Naive thymus-derived CD8-positive, alpha-beta T cell (primary cell): ENCODE measurements at regions not wholly inside any gene's neighbourhood (a gene's known extent, or its start where the extent isn't known, plus 50 kb on each side); places are given as distances from the start of the nearest gene placed in this dataset.
"Not testable (repeated sequence)": the region's sequence is repeated elsewhere in the genome, so short reads cannot be mapped to it uniquely, and the experiment has no call there.

Source experiments
- ATAC-seq, 2 donors: fragments of 150-1000 bp; cut with Tn5 transposase in 1 of 2; sonication (Bioruptor Pico), chemical (Tn5 transposase) in 1 of 2; 1 replicate in 1 of 2; 2 replicates in 1 of 2; pipeline ENCODE4 v1.10.0; 2021; ENCODE audit warnings: mild to moderate bottlenecking in 2 of 2, moderate library complexity in 2 of 2
- POLR2A ChIA-PET: fragments of 350-600 bp; sonication (Branson Sonifier 250); formaldehyde crosslinking; loops from one replicate; lab custom pipeline; 2021; ENCODE audit warnings: antibody characterized with exemption; lab: Charles Lee
- DNase-seq, 10 donors: peaks; one replicate each; pipeline versions ENCODE4 v3.0.0 to v3.0.0-alpha.2; 2020 to 2022
- H3K27ac Mint-ChIP-seq, 10 donors: one replicate each; pipeline ENCODE4 v1.8.0; 2020 to 2022; ENCODE audit warnings: mild to moderate bottlenecking in 10 of 10, mixed read lengths in 10 of 10, moderate library complexity in 4 of 10, inconsistent platforms in 1 of 10
- H3K27me3 Mint-ChIP-seq, 5 donors: one replicate each; pipeline ENCODE4 v1.8.0; 2021 to 2022; ENCODE audit warnings: mixed read lengths in 5 of 5
- H3K36me3 Mint-ChIP-seq, 3 donors: one replicate each; pipeline ENCODE4 v1.8.0; 2020 to 2022; ENCODE audit warnings: mixed read lengths in 3 of 3, mild to moderate bottlenecking in 2 of 3, inconsistent platforms in 1 of 3
- H3K4me1 Mint-ChIP-seq, 4 donors: one replicate each; pipeline ENCODE4 v1.8.0; 2021 to 2022; ENCODE audit warnings: mixed read lengths in 4 of 4
- H3K4me3 Mint-ChIP-seq, 10 donors: one replicate each; pipeline ENCODE4 v1.8.0; 2020 to 2022; ENCODE audit warnings: mild to moderate bottlenecking in 10 of 10, mixed read lengths in 10 of 10, moderate library complexity in 6 of 10, inconsistent platforms in 1 of 10
- H3K9me3 Mint-ChIP-seq, 9 donors: one replicate each; pipeline ENCODE4 v1.8.0; 2020 to 2022; ENCODE audit warnings: mixed read lengths in 9 of 9, mild to moderate bottlenecking in 3 of 9, inconsistent platforms in 1 of 9, moderate library complexity in 1 of 9

GRCh38 chr1:148432318-148432717 lies 50.8 kb downstream of the PPIAL4G start:
- H3K9me3 Mint-ChIP-seq, H3K27me3 Mint-ChIP-seq, H3K4me3 Mint-ChIP-seq, ATAC-seq, DNase-seq: not testable (repeated sequence)
- POLR2A ChIA-PET: interaction anchor here (1.5 kb wide), 1 partner anchor 59 kb away, joined by 10 read pairs; no protein-coding TSS in a partner anchor
- H3K4me1 Mint-ChIP-seq: peaks cover 18 to 79% (median 75%) of the 10 kb centered on the region in 4 donors
- H3K27ac Mint-ChIP-seq: peak overlapping the region in 9 of 10 donors; percentile 32 to 87 (median 79)
- peaks cover 6 to 85% (median 41%) of the 10 kb centered on the region in 3 donors for H3K36me3 Mint-ChIP-seq

- H3K36me3 Mint-ChIP-seq: peaks cover 6 to 92% (median 51%) of the 10 kb centered on the region in 3 donors
- ATAC-seq, DNase-seq, H3K9me3 Mint-ChIP-seq, H3K4me3 Mint-ChIP-seq, H3K27me3 Mint-ChIP-seq: not testable (repeated sequence)
- H3K27ac Mint-ChIP-seq: peak overlapping the region; percentile 58 to 91 (median 78)
- POLR2A ChIA-PET: interaction anchor here (0.7 to 1.2 kb wide), 3 partner anchors 27 to 56 kb away, joined by 3 to 6 read pairs (median 4); no protein-coding TSS in a partner anchor
- H3K4me1 Mint-ChIP-seq: peaks cover 30 to 82% (median 78%) of the 10 kb centered on the region in 4 donors
Observed at GRCh38 chr1:148429856-148430255, 53.2 kb downstream of the PPIAL4G start.

- ATAC-seq: not testable (repeated sequence)
Observed at GRCh38 chr1:148426940-148427611, 56.0 kb downstream of the PPIAL4G start.

GRCh38 chr1:148426385-148426784 lies 56.7 kb downstream of the PPIAL4G start:
- DNase-seq, H3K9me3 Mint-ChIP-seq, H3K27me3 Mint-ChIP-seq, ATAC-seq, H3K4me3 Mint-ChIP-seq: not testable (repeated sequence)
- Mint-ChIP-seq H3K36me3 (peaks cover 0 to 77% (median 35%) of the 10 kb centered on the region in 3 donors), H3K27ac (peak overlapping the region; percentile 5 to 92 (median 70)), H3K4me1 (peaks cover 32 to 78% (median 76%) of the 10 kb centered on the region in 4 donors)
- POLR2A ChIA-PET: interaction anchor here (2.1 kb wide), 1 partner anchor 54 kb away, joined by 8 read pairs; no protein-coding TSS in a partner anchor

More at GRCh38 chr1:148426940-148427611, 56.0 kb downstream of the PPIAL4G start:
- POLR2A ChIA-PET: interaction anchor here (2.1 kb wide), 1 partner anchor 54 kb away, joined by 8 read pairs; no protein-coding TSS in a partner anchor
- not testable (repeated sequence) for H3K4me3 Mint-ChIP-seq, DNase-seq, H3K9me3 Mint-ChIP-seq, H3K27me3 Mint-ChIP-seq
- Mint-ChIP-seq H3K4me1 (peaks cover 34 to 85% (median 83%) of the 10 kb centered on the region in 4 donors), H3K27ac (peak overlapping the region; percentile 56 to 92 (median 70)), H3K36me3 (peaks cover 0 to 84% (median 38%) of the 10 kb centered on the region in 3 donors)

- H3K9me3 Mint-ChIP-seq, H3K4me3 Mint-ChIP-seq, H3K27me3 Mint-ChIP-seq, DNase-seq, POLR2A ChIA-PET, ATAC-seq: not testable (repeated sequence)
- H3K36me3 Mint-ChIP-seq: peaks cover 0 to 57% (median 28%) of the 10 kb centered on the region in 3 donors
- peaks cover 34 to 67% (median 64%) of the 10 kb centered on the region in 4 donors for H3K4me1 Mint-ChIP-seq
- peak overlapping the region; percentile 47 to 88 (median 82) for H3K27ac Mint-ChIP-seq
Observed at GRCh38 chr1:148424143-148425003, 58.7 kb downstream of the PPIAL4G start.

GRCh38 chr1:148422921-148423320 lies 60.2 kb downstream of the PPIAL4G start:
- Mint-ChIP-seq H3K4me1 (peaks cover 25 to 58% (median 52%) of the 10 kb centered on the region in 4 donors), H3K27ac (peak overlapping the region in 8 of 10 donors; percentile 4 to 88 (median 74)), H3K36me3 (peaks cover 0 to 43% (median 18%) of the 10 kb centered on the region in 3 donors), H3K4me3 (peak overlapping the region in 1 of 10 donors; percentile 40)
- H3K9me3 Mint-ChIP-seq, DNase-seq, ATAC-seq, H3K27me3 Mint-ChIP-seq: not testable (repeated sequence)
- POLR2A ChIA-PET: interaction anchor here (1.0 kb wide), 1 partner anchor 14 kb away, joined by 4 read pairs; no protein-coding TSS in a partner anchor

DNA sequence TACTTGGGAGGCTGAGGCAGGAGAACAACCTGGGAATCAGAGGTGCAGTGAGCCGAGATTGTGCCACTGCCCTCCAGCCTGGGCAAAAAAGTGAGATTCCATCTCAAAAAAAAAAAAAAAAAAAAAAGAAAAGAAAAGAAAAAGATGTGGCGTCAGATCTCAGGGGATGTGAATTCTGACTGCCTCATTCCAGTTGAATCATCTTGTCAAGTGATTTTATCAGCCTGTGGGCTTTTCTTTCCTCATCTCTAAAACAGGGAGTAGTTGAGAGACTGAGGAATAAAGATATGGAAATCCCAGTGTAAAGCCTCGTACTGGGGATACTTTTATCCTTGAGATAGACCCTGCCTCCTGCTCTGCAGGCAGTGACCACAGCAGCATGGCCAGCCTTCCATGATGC lies 65.9 kb downstream of the PPIAL4G start:
- H3K9me3 Mint-ChIP-seq, H3K36me3 Mint-ChIP-seq, POLR2A ChIA-PET, DNase-seq, H3K4me3 Mint-ChIP-seq, ATAC-seq, H3K27me3 Mint-ChIP-seq: not testable (repeated sequence)
- H3K27ac Mint-ChIP-seq: peak overlapping the region in 2 of 10 donors; percentile 10 to 15
- H3K4me1 Mint-ChIP-seq: peaks cover 3 to 17% (median 8%) of the 10 kb centered on the region in 4 donors

DNA sequence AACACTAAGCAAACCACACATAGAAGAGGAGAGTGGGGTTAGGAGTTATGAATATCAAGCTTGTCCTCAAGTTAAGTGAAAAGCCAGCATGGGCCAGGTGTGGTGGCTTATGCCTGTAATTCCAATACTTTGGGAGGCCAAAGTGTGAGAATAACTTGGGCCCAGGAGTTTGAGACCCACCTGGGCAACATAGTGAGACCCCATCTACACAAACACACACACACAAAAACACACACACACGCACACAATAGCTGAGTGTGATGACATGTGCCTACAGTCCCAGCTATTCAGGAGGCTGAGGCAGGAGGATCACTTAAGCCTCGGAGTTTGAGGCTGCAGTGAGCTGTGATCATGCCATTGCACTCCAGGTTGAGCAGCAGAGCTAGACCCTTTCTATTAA lies 69.7 kb downstream of the PPIAL4G start:
- ATAC-seq, H3K27me3 Mint-ChIP-seq, DNase-seq, H3K4me3 Mint-ChIP-seq, POLR2A ChIA-PET: not testable (repeated sequence)
- H3K9me3 Mint-ChIP-seq: peaks cover 0 to 16% (median 4%) of the 10 kb centered on the region in 9 donors
- peaks cover 0 to 11% (median 3%) of the 10 kb centered on the region in 4 donors for H3K4me1 Mint-ChIP-seq
- H3K36me3 Mint-ChIP-seq: peaks cover 6 to 12% (median 8%) of the 10 kb centered on the region in 3 donors
- H3K27ac Mint-ChIP-seq: peak overlapping the region in 2 of 10 donors; percentile 20 to 49

GRCh38 chr1:148404786-148405568 lies 78.1 kb downstream of the PPIAL4G start:
- not testable (repeated sequence) for H3K36me3 Mint-ChIP-seq, ATAC-seq, H3K27me3 Mint-ChIP-seq

GRCh38 chr1:148403925-148404324 lies 79.2 kb downstream of the PPIAL4G start:
- H3K36me3 Mint-ChIP-seq, ATAC-seq, H3K9me3 Mint-ChIP-seq, H3K27me3 Mint-ChIP-seq, DNase-seq: not testable (repeated sequence)
- Mint-ChIP-seq H3K4me1 (peaks cover 20 to 44% (median 40%) of the 10 kb centered on the region in 4 donors), H3K27ac (peak overlapping the region; percentile 63 to 97 (median 88)), H3K4me3 (peak overlapping the region in 9 of 10 donors; percentile 63 to 84 (median 79))
- POLR2A ChIA-PET: interaction anchor here (1.6 kb wide), 1 partner anchor 26 kb away, joined by 3 read pairs; no protein-coding TSS in a partner anchor

More at GRCh38 chr1:148404786-148405568, 78.1 kb downstream of the PPIAL4G start:
- Mint-ChIP-seq H3K27ac (peak overlapping the region; percentile 18 to 88 (median 58)), H3K4me3 (peak overlapping the region in 3 of 10 donors; percentile 17 to 71 (median 18)), H3K4me1 (peaks cover 20 to 44% (median 36%) of the 10 kb centered on the region in 4 donors)
- H3K9me3 Mint-ChIP-seq, POLR2A ChIA-PET, DNase-seq: not testable (repeated sequence)

- H3K36me3 Mint-ChIP-seq, H3K9me3 Mint-ChIP-seq, ATAC-seq, H3K27me3 Mint-ChIP-seq: not testable (repeated sequence)
- H3K4me3 Mint-ChIP-seq: peak overlapping the region; percentile 84 to 100 (median 98)
- peak overlapping the region; percentile 96 to 100 (median 99) for H3K27ac Mint-ChIP-seq
- peak in 1 of 10 donors; percentile 24 for DNase-seq
- POLR2A ChIA-PET: interaction anchor here (1.3 to 2.0 kb wide), 5 partner anchors 15 to 119 kb away, joined by 3 to 39 read pairs (median 5); no protein-coding TSS in a partner anchor
- peaks cover 18 to 48% (median 40%) of the 10 kb centered on the region in 4 donors for H3K4me1 Mint-ChIP-seq
Observed at GRCh38 chr1:148403085-148403456, 80.0 kb downstream of the PPIAL4G start.
